GM18907 (cell line): ENCODE measurements at regions not wholly inside any gene's neighbourhood (a gene's known extent, or its start where the extent isn't known, plus 50 kb on each side); places are given as distances from the start of the nearest gene placed in this dataset.
"Not testable (repeated sequence)": the region's sequence is repeated elsewhere in the genome, so short reads cannot be mapped to it uniquely, and the experiment has no call there.

Source experiments
- ATAC-seq: cut with Tn5 transposase; IDR thresholded peaks from one replicate; pipeline ENCODE4 v1.9.1; 2021; ENCODE audit warnings: mild to moderate bottlenecking, moderate library complexity; ENCODE audit not compliant: unreplicated experiment

GRCh38 chr18:52136532-52136931 is 203.5 kb upstream of the DCC start:
- ATAC-seq = no peak

- ATAC-seq = no peak
Observed at GRCh38 chr18:52140986-52141385, 199.0 kb upstream of the DCC start.

GRCh38 chr18:52150050-52150449 is 189.9 kb upstream of the DCC start:
- no peak for ATAC-seq

- no peak for ATAC-seq
Observed at GRCh38 chr18:52152036-52152435, 188.0 kb upstream of the DCC start.

- ATAC-seq = no peak
Observed at GRCh38 chr18:52156166-52156565, 183.8 kb upstream of the DCC start.

- ATAC-seq = no peak
Observed at GRCh38 chr18:52160636-52161035, 179.4 kb upstream of the DCC start.

- no peak for ATAC-seq
Observed at GRCh38 chr18:52163478-52163877, 176.5 kb upstream of the DCC start.

GRCh38 chr18:52168131-52168530 is 171.9 kb upstream of the DCC start:
- ATAC-seq = not testable (repeated sequence)

GRCh38 chr18:52174220-52174619 is 165.8 kb upstream of the DCC start:
- ATAC-seq = no peak

- ATAC-seq = no peak
Observed at GRCh38 chr18:52175406-52175805, 164.6 kb upstream of the DCC start.

- no peak for ATAC-seq
Observed at GRCh38 chr18:52183107-52183506, 156.9 kb upstream of the DCC start.

- ATAC-seq = no peak
Observed at GRCh38 chr18:52190195-52190594, 149.8 kb upstream of the DCC start.

- no peak for ATAC-seq
Observed at GRCh38 chr18:52190631-52191030, 149.4 kb upstream of the DCC start.

- ATAC-seq = no peak
Observed at GRCh38 chr18:52200406-52200805, 139.6 kb upstream of the DCC start.

- no peak for ATAC-seq
Observed at GRCh38 chr18:52200921-52201663, 138.9 kb upstream of the DCC start.

- no peak for ATAC-seq
Observed at GRCh38 chr18:52208646-52209045, 131.4 kb upstream of the DCC start.

GRCh38 chr18:52216109-52216508 is 123.9 kb upstream of the DCC start:
- ATAC-seq = no peak

GRCh38 chr18:52216666-52217065 is 123.3 kb upstream of the DCC start:
- ATAC-seq = no peak

- no peak for ATAC-seq
Observed at GRCh38 chr18:52219102-52219501, 120.9 kb upstream of the DCC start.

GRCh38 chr18:52220062-52220591 is 119.9 kb upstream of the DCC start:
- no peak for ATAC-seq

GRCh38 chr18:52222211-52222610 is 117.8 kb upstream of the DCC start:
- ATAC-seq = no peak

GRCh38 chr18:52227536-52227935 is 112.5 kb upstream of the DCC start:
- no peak for ATAC-seq

GRCh38 chr18:52228166-52228565 is 111.8 kb upstream of the DCC start:
- no peak for ATAC-seq
